PC-3 (cell line): ENCODE measurements at regions not wholly inside any gene's neighbourhood (a gene's known extent, or its start where the extent isn't known, plus 50 kb on each side); places are given as distances from the start of the nearest gene placed in this dataset.
A peak's percentile ranks its signal among the peaks of the same experiment; 100 is the strongest.

Source experiments
- ATAC-seq: fragments of 200-7000 bp; cut with Tn5 transposase; 2 replicates; pipeline ENCODE4 v1.9.1; 2020; ENCODE audit warnings: mild to moderate bottlenecking, moderate library complexity
- BruUV-seq: library from RNA; stranded (reverse); fragments of 400-500 nt; replicated peaks from 2 replicates; lab custom pipeline; 2021; lab: Mats Ljungman, UMichigan
- CTCF ChIA-PET: fragments of 300-600 bp; sonication (Branson Sonifier 250); formaldehyde crosslinking; loops from one replicate; lab custom pipeline; 2022; ENCODE audit warnings: antibody characterized with exemption; lab: Charles Lee
- POLR2A ChIA-PET: fragments of 300-600 bp; sonication (Branson Sonifier 250); formaldehyde crosslinking; loops from one replicate; lab custom pipeline; 2022; ENCODE audit warnings: antibody characterized with exemption; ENCODE audit not compliant: unreplicated experiment; lab: Charles Lee
- DNase-seq: peaks from one replicate; pipeline ENCODE4 v3.0.0-alpha.2; 2015
- H2AFZ ChIP-seq: fragments of 300-600 bp; sonication (generic); 2 replicates; pipeline ENCODE4 v1.6.0; 2016; ENCODE audit warnings: antibody characterized with exemption, low read length
- H3F3A ChIP-seq: fragments of 300-600 bp; sonication (generic); one replicate; pipeline ENCODE4 v1.6.0; 2017; ENCODE audit warnings: antibody characterized with exemption, low read length, control low read depth, mild to moderate bottlenecking; ENCODE audit not compliant: unreplicated experiment
- H3K27ac ChIP-seq: fragments of 300-600 bp; sonication (generic); 2 replicates; pipeline ENCODE4 v1.5.1; 2016; ENCODE audit warnings: mild to moderate bottlenecking, low read length
- H3K27me3 ChIP-seq: fragments of 300-600 bp; sonication (generic); 2 replicates; pipeline ENCODE4 v1.6.1; 2016; ENCODE audit warnings: low read length, mixed read lengths
- H3K36me3 ChIP-seq: fragments of 300-600 bp; sonication (generic); 2 replicates; pipeline ENCODE4 v1.6.1; 2016; ENCODE audit warnings: low read depth, mixed run types, low read length, mixed read lengths
- H3K4me1 ChIP-seq: fragments of 300-600 bp; sonication (generic); 2 replicates; pipeline ENCODE4 v1.5.1; 2016; ENCODE audit warnings: low read length; ENCODE audit not compliant: insufficient read depth
- H3K4me2 ChIP-seq: fragments of 300-600 bp; sonication (generic); 2 replicates; pipeline ENCODE4 v1.6.0; 2016; ENCODE audit warnings: low read length
- H3K4me3 ChIP-seq: fragments of 300-600 bp; sonication (generic); 2 replicates; pipeline ENCODE4 v1.5.1; 2016; ENCODE audit warnings: mild to moderate bottlenecking, low read length, mixed read lengths
- H3K79me2 ChIP-seq: fragments of 300-600 bp; sonication (generic); 2 replicates; pipeline ENCODE4 v1.6.1; 2017; ENCODE audit warnings: low read length, mixed read lengths
- H3K9ac ChIP-seq: fragments of 300-600 bp; sonication (generic); 2 replicates; pipeline ENCODE4 v1.6.0; 2016; ENCODE audit warnings: mild to moderate bottlenecking, low read length
- H3K9me2 ChIP-seq: fragments of 300-600 bp; sonication (generic); replicated peaks from 2 replicates; pipeline ENCODE4 v1.6.1; 2016; ENCODE audit warnings: mixed run types, low read length, mixed read lengths
- H3K9me3 ChIP-seq: fragments of 300-600 bp; sonication (generic); 2 replicates; pipeline ENCODE4 v1.6.1; 2016; ENCODE audit warnings: low read length, mixed read lengths
- H4K20me1 ChIP-seq: fragments of 300-600 bp; sonication (generic); 2 replicates; pipeline ENCODE4 v1.6.1; 2016; ENCODE audit warnings: low read length, mixed read lengths
- CTCF ChIP-seq: fragments of 300-600 bp; sonication (generic); conservative IDR thresholded peaks from 2 replicates; pipeline ENCODE4 v1.5.1; 2017; ENCODE audit warnings: antibody characterized with exemption, low read depth, mild to moderate bottlenecking, low read length
- EZH2 ChIP-seq: fragments of 300-600 bp; sonication (generic); IDR thresholded peaks from one replicate; pipeline ENCODE4 v1.6.1; 2017; ENCODE audit warnings: antibody characterized with exemption, mild to moderate bottlenecking, low read length; ENCODE audit not compliant: unreplicated experiment
- EZH2phosphoT487 ChIP-seq: fragments of 300-600 bp; sonication (generic); IDR thresholded peaks from 2 replicates; pipeline ENCODE4 v1.6.1; 2018; ENCODE audit warnings: mild to moderate bottlenecking, antibody characterized with exemption, low read length, borderline replicate concordance
- intact Hi-C: fragments of 100-400 bp; cut with micrococcal nuclease; formaldehyde crosslinking; loops from 2 replicates; pipeline ENCODE4 v1.9.0; 2023

GRCh38 chr2:160928854-160929301, 231.3 kb upstream of the TANK start:
- DNase-seq = no peak

GRCh38 chr2:160931531-160931930, 228.7 kb upstream of the TANK start:
- Histone ChIP-seq H3K79me2 (no peaks in the 10 kb centered on the region), H4K20me1 (no peaks in the 10 kb centered on the region), H3K4me1 (no peaks in the 10 kb centered on the region; the same call in 1 of the 2 replicates), H3F3A (no peaks in the 10 kb centered on the region), H3K9ac (no peak overlapping the region), H3K27me3 (no peaks in the 10 kb centered on the region), H3K4me3 (no peak overlapping the region), H3K4me2 (no peak overlapping the region), H3K27ac (no peak overlapping the region), H3K9me2 (no peaks in the 10 kb centered on the region), H2AFZ (no peak overlapping the region), H3K9me3 (no peaks in the 10 kb centered on the region), H3K36me3 (no peaks in the 10 kb centered on the region)
- POLR2A ChIA-PET = no interaction called here
- ATAC-seq (no peak), DNase-seq (no peak)
- intact Hi-C loops = no loop called here
- no TSS peak for BruUV-seq
- CTCF ChIA-PET = no interaction called here
- TF ChIP-seq EZH2 (no peak), CTCF (no peak), EZH2phosphoT487 (no peak)

More at GRCh38 chr2:160928854-160929301, 231.3 kb upstream of the TANK start:
- ChIA-PET CTCF (no interaction called here), POLR2A (no interaction called here)
- Histone ChIP-seq H3K4me2 (no peak overlapping the region), H3F3A (no peaks in the 10 kb centered on the region), H4K20me1 (no peaks in the 10 kb centered on the region), H3K4me3 (no peak overlapping the region), H3K9ac (no peak overlapping the region), H3K27me3 (no peaks in the 10 kb centered on the region), H3K9me3 (no peaks in the 10 kb centered on the region), H3K4me1 (no peaks in the 10 kb centered on the region; the same call in 1 of the 2 replicates), H3K27ac (no peak overlapping the region), H3K79me2 (no peaks in the 10 kb centered on the region), H2AFZ (no peak overlapping the region), H3K36me3 (no peaks in the 10 kb centered on the region), H3K9me2 (no peaks in the 10 kb centered on the region)
- intact Hi-C loops = no loop called here
- BruUV-seq = no TSS peak
- ATAC-seq = no peak
- no peak for TF ChIP-seq EZH2phosphoT487
- no peak for TF ChIP-seq CTCF
- no peak for TF ChIP-seq EZH2

- Histone ChIP-seq H3K9ac (no peak overlapping the region), H3K4me2 (no peak overlapping the region), H3K27me3 (no peaks in the 10 kb centered on the region), H3K9me2 (no peaks in the 10 kb centered on the region), H3F3A (no peaks in the 10 kb centered on the region), H4K20me1 (no peaks in the 10 kb centered on the region), H3K36me3 (no peaks in the 10 kb centered on the region), H2AFZ (no peak overlapping the region), H3K27ac (no peak overlapping the region), H3K4me1 (no peaks in the 10 kb centered on the region; the same call in 1 of the 2 replicates), H3K9me3 (no peaks in the 10 kb centered on the region), H3K79me2 (no peaks in the 10 kb centered on the region), H3K4me3 (no peak overlapping the region)
- TF ChIP-seq CTCF (no peak), EZH2phosphoT487 (no peak)
- ATAC-seq (no peak), DNase-seq (peak; percentile 34)
- CTCF ChIA-PET = no interaction called here
- intact Hi-C loops = no loop called here
- POLR2A ChIA-PET = no interaction called here
- no TSS peak for BruUV-seq
These were observed 227.3 kb upstream of the TANK start for GRCh38 chr2:160932960-160933359.
